Head of caudate nucleus (tissue), 42 donors: ENCODE measurements at regions not wholly inside any gene's neighbourhood (a gene's known extent, or its start where the extent isn't known, plus 50 kb on each side); places are given as distances from the start of the nearest gene placed in this dataset.
"Not testable (repeated sequence)": the region's sequence is repeated elsewhere in the genome, so short reads cannot be mapped to it uniquely, and the experiment has no call there.

Experiments
- DNase-seq, 42 donors: peaks; one replicate each; pipeline versions ENCODE4 v3.0.0 to v3.0.0-alpha.2; 2020 to 2021; ENCODE audit warnings: mixed read lengths in 7 of 42
- intact Hi-C: fragments of 100-400 bp; cut with DNase I; formaldehyde crosslinking; loops from one replicate; pipeline ENCODE4 v1.15.0; 2022

DNA sequence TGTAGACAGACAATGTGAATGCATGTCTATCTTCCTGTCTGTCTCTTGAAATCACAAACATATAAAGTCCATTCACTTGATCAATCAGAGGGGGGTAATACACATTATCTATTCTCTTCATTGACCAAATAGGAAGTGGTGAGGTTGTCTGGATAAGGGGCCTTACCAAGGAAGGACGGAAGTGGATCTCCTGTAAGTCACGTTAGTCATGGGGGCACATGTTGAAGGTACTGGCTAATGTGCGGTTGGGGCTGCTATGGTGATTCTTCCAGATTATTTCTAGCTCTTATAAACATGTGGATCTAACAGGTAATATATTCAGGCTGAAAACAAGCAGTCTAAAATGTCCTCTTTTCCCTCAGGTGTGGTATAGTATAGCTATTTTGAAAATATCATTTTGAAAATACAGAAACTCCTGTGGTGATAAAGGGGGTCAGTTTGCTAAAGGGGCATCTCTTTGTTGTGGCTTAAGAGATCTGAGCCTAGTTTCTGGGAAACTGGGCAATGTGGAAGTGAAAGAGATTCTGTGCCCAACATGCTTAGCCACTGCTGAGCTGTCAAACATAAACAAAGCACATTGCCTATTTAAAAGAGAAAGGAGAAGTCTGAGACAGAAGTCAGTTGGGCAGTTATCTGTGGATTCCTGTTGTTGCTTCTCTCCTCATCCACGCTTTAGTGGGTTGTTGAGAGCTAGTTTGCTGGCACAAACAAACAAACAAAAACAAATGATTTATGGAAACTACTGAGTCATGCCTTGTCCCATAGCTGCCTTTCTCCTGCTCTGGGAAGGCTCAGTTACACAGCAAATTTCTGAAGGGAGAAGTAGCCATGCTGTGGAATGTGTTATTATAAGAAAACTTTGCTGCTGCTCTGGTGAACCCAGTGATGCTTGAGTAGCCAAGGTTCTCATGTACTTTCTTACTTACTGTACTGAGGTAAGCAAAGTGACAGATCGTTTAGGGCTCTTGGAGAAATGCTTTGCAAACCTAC, 166.9 kb downstream of the HLX start:
- peak in 2 of 42 donors; percentile 10 to 13 for DNase-seq
- intact Hi-C loops: no loop called here

DNA sequence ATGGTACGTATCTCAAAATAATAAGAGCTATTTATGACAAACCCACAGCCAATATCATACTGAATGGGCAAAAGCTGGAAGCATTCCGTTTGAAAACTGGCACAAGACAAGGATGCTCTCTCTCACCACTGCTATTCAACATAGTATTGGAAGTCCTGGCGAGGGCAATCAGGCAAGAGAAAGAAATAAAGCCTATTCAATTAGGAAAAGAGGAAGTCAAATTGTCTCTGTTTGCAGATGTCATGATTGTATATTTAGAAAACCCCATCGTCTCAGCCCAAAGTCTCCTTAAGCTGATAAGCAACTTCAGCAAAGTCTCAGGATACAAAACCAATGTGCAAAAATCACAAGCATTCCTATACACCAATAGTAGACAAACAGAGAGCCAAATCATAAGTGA, 172.1 kb downstream of the HLX start:
- DNase-seq, intact Hi-C loops: not testable (repeated sequence)

DNA sequence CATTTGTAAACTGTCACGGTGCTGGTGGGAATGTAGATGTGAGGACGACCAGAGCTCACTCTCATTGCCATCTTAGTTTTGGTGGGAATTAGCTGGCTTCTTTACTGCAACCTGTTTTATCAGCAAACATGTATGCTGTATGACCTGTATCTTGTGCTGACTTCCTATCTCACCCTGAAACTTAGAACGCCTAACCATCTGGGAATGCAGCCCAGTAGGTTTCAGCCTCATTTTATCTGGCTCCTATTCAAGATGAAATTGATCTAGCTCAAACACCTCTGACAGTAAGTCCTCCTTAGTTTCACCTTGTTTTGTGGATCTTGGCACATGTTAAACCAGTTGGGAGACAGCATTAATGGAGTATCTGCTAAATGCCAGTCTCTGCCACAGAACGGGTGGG, 174.6 kb downstream of the HLX start:
- no peak for DNase-seq
- intact Hi-C loops: no loop called here

DNA sequence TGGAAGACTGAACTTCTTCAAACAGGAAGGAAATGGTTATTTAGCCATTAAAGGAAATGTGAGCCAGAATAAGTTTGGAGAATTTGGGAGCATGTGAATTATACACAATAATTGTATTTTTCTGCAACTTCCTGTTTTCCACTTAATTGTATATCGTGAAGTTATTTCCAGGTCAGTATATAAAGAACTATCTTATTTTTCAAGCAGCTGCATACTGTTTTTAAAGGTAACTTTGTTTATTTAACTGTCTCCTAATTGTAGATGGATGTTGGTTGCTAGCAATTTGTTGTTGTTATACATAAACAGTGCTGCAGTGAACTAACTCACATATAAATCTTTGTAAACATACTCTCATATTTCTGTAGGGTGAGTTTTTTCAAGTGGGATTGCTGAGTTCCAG, 180.3 kb downstream of the HLX start:
- DNase-seq: no peak
- intact Hi-C loops: no loop called here

DNA sequence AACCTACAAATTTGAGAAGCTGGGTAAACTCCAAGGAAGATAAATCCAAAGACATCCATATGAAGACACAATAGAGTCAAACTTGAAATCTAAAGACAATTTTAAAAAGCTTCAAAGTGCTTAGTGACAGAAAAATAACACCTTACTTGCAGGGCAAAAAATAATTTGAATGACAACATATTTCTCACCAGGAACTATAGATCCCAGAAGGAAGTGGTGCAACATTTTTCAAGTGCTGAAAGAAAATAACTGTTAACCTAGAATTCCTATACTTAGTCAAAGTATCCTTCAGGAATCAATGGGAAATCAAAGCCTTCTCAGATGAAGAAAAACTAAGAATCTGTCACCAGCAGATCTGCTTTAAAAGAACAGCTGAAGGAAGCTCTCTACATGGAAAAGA, 184.4 kb downstream of the HLX start:
- intact Hi-C loops: no loop called here
- DNase-seq: no peak

DNA sequence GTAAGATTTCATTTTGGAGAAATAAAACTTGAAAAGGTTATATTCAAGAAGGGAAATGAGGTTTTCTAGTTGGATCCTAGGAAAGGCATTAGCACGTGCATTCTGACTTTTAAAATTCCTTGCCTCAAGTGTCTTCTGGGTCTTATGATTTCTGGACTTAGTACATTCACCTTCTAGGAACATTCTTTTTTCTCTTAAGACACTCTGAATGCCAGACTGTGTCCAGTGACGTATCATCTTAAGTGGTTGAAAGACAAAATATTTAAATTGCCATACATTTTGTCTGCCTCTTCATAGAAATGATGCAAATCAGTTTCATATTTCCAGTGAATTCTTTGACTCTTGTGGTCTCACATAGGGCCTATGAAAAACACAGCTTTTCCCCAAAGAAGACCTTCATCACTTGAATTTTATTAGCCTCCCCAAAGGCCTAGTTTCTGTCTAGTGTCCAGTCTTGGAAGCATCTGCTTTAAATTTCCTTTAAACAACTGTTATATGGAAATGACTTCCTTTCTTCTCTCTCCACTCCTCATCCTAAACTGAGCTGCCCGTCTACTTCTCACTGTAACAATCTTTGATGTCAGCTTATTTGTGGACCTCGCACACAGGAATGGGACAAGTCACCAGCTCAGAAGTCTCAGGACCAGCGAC, 187.2 kb downstream of the HLX start:
- no peak for DNase-seq
- intact Hi-C loops: no loop called here

DNA sequence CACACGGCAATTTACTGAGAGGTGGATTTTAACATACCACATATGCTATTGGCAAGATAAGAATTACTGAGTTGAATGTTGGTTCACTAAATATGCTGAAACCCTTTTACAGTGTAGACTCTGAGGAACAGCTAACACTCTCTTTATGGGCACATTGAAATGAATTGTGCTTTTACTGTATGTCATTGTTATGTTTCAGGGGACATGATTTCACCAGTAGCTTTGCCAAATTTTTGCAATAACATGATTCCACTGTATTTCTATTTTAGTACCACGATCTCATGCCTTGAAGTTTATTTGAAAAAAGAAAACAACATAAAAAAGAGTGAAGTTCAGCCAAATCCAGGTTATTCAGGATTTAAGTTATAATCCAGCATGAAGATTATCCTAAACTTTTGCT, 188.5 kb downstream of the HLX start:
- DNase-seq: no peak
- intact Hi-C loops: no loop called here

DNA sequence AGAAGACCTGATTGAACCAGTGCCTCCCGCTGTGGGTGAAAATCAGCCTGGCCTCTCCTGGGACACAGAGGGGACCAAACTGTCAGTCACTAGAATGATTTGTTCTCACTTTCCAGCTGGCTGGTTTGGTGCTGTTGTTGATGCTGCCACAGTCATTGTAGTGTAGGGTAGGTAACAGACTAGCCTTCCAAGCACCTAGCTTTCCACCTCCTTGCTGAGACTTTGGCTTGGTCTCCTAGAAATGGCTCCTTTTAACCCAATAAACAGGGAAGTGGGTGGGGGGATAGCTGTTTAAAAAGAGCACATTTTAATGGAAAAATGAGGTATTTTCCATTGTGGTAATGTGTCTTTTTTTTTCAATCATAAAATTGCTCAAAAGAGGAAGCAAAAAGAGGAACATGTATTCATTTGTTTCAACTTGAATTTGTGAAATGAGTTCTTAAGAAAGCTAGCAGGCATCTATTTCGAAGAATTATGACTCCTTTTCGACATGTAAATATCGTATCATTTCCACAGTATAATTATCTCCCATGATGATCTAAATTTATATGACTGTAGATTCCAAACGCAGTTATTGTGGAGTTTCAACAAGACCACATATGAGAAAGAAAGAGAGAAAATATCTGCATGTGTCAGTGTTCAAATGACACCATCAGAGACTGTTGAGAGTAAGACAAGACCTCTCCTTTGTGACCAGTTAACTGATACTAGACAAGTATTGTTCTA, 190.1 kb downstream of the HLX start:
- DNase-seq: no peak
- intact Hi-C loops: no loop called here

DNA sequence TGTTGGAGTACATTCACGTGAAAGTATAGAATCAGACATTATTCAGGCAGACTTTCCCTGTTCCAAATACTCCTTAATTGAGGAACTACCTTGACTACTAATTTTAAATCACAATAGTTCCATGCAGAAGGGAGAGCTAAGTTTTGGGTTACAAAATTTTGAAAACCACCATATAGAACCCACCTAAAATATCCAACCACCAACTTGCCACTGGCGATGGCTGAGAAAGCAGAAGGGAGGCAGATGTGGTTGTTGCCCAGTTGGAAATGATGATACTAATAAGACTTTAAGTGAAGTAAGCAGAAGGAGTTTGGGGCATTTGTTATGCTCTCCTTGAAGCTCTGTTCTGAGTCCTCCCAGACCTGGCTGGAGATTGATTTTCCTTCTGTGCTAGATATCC, 190.7 kb downstream of the HLX start:
- intact Hi-C loops: no loop called here
- no peak for DNase-seq

DNA sequence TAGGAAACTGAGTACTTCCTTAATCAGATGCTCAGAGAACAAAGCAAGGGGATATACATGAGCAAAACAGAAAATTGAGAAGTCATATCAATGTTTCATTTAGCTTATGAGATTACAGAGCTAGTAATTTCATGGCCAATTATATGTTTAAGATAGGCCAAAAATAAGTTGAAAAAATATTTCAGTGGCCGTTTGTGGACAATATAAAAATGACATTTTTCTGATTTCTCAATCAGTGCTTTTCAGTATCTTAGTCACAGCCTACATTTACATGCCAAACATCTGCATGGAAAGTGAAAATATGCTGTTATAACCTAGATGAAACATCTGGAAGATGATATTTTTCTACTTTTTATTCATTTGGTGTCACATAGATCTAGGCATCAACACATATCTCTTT, 192.5 kb downstream of the HLX start:
- intact Hi-C loops: no loop called here
- DNase-seq: no peak

DNA sequence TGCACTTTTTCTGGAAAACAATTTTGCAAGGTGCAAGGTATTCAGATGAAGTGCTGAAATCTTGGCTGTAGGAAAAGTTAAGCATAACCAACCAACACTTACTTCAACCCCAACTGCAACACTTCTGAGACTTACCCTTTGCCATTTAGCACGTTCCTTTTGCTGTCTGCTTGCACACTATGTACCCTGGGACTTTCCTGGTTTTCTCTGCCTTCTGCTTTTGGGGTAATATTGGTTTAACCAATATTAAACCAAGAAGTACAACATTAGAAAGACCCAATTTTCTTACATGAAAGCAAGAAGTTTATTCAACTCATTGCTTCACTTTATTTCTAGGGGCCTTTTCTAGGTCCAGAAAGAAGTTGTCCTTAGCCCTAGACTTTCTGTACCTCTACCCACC, 193.0 kb downstream of the HLX start:
- no peak for DNase-seq
- intact Hi-C loops: no loop called here

DNA sequence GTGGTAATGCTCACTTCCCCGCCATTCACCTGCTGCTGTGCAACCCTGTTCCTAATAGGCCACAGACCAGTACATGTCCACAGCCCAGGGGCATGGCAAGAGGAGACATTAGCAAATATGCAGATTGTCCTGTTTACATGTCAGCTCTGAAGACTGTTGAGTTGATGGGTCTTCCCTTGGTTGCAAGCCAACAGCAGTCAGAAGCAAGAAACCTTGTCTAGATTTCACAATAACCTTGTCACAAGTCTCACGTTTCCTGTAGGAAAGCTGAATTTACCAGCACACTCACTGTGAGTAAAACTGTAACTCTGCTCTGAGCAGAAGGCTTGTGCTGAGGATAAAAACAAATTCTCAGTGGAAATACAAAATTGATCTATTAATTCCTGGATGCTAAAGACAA, 195.1 kb downstream of the HLX start:
- DNase-seq: no peak
- intact Hi-C loops: no loop called here

DNA sequence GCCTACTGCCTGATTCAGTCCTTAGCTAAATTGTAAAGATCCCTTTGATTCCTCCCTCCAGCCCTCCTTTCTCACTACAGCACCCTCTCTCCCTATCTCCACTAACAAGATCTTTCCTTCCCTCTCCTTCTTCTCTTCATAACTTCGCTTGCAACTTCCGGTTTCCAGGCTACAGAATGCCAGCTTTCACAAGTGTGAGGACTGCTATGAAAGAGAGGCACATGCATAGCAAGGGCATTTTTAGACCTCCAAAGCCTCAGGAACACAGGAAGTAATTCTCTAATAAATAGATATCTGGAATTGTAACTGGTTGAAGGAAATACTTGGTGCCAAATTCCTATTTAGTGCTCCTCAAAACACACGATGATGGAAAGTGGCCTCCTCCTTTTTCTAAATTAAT, 196.7 kb downstream of the HLX start:
- no peak for DNase-seq
- intact Hi-C loops: no loop called here

DNA sequence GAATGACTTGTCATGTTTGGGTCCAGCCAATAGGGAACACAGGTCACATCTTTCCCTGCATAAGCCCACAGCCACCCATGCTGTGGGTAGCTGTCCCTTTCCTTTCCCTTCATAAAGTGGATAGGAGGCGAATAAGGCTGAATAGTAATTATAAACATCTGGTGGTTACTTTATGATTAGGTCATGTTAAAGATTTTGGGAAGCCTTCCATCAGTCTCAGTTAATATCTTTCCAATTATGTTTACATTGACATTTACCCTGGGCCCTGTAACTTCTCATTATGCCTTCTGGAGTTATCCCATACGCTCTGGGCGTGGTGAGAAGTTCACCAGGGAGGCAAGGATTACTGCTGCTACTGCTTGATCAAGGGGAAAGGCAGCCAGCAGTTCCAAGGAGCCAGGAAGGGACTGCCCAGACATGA, 197.2 kb downstream of the HLX start:
- intact Hi-C loops: no loop called here

DNA sequence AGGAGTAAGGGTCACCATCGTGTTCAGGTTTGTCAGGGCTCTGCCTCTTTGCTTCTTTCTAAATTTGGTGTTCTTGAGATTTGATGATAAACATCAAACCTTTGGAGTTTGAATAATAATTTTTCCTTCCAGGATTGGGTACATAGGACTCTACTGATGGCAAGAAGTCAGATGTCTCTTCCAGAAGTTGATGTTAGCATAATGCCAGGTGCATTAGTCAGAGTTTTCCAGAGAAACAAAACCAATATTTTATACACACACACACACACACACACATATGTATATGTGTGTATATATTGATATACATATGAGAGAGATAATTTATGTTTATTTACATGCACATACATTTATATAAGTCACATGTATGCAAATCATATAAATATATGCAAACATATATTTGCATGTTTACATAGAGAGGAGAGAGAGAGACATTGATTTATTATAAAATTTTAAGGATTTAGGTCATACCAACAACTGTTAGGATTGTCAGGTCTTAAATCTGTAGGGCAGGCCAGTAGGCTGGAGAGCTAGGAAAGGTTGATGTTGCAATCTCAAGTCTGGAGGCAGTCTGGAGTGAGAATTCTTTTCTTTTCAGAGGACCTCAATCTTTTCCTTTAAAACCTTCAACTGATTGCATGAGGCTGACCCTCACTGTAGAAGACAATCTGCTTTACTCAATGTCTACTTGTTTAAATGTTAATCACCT, 199.2 kb downstream of the HLX start:
- no peak for DNase-seq
- intact Hi-C loops: no loop called here

More for the DNA sequence above, 197.2 kb downstream of the HLX start:
- no peak for DNase-seq

DNA sequence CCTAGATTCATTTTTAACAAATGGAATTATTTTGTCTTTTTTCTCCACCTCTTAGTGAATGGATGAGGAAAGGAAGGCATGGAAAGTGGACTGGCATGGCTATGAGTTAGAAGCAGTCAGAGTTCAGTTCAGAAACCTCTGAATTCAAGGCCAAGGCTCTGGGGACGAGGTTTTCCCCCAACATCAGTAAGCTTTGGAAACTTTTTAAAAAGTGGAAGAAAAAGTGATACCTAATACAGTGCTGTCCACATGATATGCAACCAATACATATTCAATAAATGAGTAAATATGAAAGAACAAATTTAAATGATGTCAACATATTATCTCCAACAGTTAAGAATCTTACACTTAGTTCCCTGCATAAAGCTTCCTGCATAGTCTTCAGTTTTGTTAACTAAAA, 204.7 kb downstream of the HLX start:
- intact Hi-C loops: no loop called here
- no peak for DNase-seq

DNA sequence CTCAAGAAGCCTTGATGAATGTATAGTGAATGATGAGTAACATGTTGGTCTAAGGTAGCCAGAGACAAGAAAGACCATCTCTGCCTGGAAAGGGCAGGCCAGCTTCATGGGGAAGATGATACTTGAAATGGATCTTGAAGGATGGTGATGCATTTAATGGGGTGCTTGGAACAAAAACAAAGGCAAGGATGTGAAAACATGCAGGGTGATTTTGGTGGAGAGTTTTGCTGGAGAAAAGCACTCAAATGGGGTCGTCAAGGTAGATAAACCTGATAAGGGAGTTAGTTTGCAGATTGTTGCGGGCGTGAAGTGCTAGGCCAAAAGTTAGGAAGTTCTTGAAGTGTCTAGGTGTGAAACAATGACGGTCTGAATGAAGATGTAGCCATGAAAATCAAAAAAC, 205.4 kb downstream of the HLX start:
- intact Hi-C loops: no loop called here
- no peak for DNase-seq

DNA sequence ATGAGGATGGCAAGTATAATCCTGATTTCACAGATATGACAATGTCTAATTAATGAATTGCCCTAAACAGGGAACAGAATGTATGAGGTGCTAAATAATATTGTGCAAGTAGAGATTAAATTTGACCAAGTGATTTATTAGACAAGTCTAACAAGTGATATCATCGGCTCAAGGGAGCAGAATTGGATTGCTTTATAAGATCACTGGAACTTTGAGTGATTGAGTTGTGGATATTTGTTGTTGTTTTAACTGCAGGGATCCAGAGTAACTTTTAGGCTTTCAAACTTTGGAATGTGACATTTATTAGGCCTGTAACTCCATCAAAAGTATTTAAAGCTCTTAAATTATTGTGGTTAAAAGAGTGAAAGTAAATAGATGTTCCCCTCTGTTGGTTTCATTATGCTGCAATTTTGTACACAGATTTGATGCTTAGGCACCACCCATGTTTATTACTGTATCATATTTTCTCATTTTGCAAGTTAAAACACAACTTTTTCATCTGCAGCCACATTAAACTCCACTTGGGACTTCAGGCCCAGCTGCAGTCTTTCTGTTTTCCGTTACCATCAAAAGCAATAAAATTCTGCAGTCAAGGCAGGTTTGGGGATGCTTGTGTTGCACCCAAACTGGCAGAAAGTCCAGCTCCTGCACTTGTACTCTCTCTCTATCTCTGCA, 206.6 kb downstream of the HLX start:
- no peak for DNase-seq
- intact Hi-C loops: no loop called here

DNA sequence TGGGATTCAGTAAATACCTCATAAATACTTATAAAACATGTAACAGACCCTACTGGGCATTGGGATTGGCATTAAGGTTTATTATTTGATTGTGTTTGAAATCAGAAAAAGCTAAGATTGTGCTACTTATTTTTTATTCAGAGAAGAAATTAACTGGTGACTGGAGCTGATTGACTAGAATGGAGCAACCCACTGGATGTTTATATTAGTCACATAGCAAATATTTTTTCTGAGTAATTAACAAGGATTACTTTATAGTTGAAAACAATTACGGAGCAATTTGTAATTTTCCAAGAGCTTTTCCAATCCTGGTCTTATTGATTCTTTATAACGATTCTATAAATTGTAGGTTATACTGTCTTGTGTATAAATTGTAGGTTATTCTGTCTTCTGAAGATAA, 208.7 kb downstream of the HLX start:
- intact Hi-C loops: no loop called here
- DNase-seq: no peak
